ENCODE measurements at regions not wholly inside any gene's neighbourhood (a gene's known extent, or its start where the extent isn't known, plus 50 kb on each side); places are given as distances from the start of the nearest gene placed in this dataset.

DNA sequence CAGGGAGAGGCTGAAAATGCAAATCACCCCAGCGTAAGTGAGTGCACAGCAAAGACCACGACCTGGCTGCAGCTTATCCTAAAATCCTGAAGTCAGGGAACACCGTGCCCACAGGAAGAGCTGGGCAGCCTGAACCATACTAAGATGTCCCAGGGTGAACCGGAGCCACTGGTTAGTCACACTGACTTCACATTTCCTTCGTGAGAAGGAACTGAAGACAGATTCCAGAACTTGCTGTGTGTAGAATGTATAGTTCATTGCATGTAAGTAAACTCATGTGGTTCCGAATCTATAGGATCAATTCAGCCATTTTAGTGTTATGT is 84.6 kb upstream of the NDUFV2 start:
- TF ChIP-seq CTCF (IDR thresholded peaks at IDR 0.05): no peak
- no peak for TF ChIP-seq EZH2 (IDR thresholded peaks at IDR 0.05; ENCODE audit: borderline replicate concordance, insufficient read depth, low read depth, low read length, poor library complexity, severe bottlenecking)
